ENCODE measurements at regions not wholly inside any gene's neighbourhood (a gene's known extent, or its start where the extent isn't known, plus 50 kb on each side); places are given as distances from the start of the nearest gene placed in this dataset.
"Not testable (repeated sequence)": the region's sequence is repeated elsewhere in the genome, so short reads cannot be mapped to it uniquely, and the experiment has no call there.

DNA sequence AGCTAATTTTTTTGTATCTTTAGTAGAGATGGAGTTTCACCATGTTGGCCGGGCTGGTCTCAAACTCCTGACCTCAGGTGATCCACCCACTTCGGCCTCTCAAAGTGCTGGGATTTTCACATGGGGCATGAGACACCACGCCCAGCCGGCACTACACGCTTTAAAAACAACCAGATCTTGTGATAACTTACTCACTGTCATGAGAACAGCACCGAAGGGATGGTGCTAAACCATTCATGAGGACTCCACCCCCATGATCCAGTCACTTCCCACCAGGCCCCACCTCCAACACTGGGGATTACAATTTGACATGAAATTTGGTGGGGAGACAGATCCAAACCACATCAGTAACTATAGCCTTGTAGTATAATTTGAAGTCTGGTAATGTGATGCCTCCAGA lies 67.4 kb upstream of the ZNF169 start:
- TF ChIP-seq YY1 (IDR thresholded peaks at IDR 0.05; ENCODE audit: insufficient read depth, insufficient read length); ZNF274 (IDR thresholded peaks at IDR 0.05; ENCODE audit: low read depth, low read length); SUZ12 (IDR thresholded peaks at IDR 0.05; ENCODE audit: extremely low read depth, insufficient read depth, insufficient read length): not testable (repeated sequence)
